PC-3 (cell line): ENCODE measurements at regions not wholly inside any gene's neighbourhood (a gene's known extent, or its start where the extent isn't known, plus 50 kb on each side); places are given as distances from the start of the nearest gene placed in this dataset.

ENCODE experiments used
- ATAC-seq: fragments of 200-7000 bp; cut with Tn5 transposase; 2 replicates; pipeline ENCODE4 v1.9.1; 2020; ENCODE audit warnings: mild to moderate bottlenecking, moderate library complexity
- BruUV-seq: library from RNA; stranded (reverse); fragments of 400-500 nt; replicated peaks from 2 replicates; lab custom pipeline; 2021; lab: Mats Ljungman, UMichigan
- CTCF ChIA-PET: fragments of 300-600 bp; sonication (Branson Sonifier 250); formaldehyde crosslinking; loops from one replicate; lab custom pipeline; 2022; ENCODE audit warnings: antibody characterized with exemption; lab: Charles Lee
- POLR2A ChIA-PET: fragments of 300-600 bp; sonication (Branson Sonifier 250); formaldehyde crosslinking; loops from one replicate; lab custom pipeline; 2022; ENCODE audit warnings: antibody characterized with exemption; ENCODE audit not compliant: unreplicated experiment; lab: Charles Lee
- DNase-seq: peaks from one replicate; pipeline ENCODE4 v3.0.0-alpha.2; 2015
- H2AFZ ChIP-seq: fragments of 300-600 bp; sonication (generic); 2 replicates; pipeline ENCODE4 v1.6.0; 2016; ENCODE audit warnings: antibody characterized with exemption, low read length
- H3F3A ChIP-seq: fragments of 300-600 bp; sonication (generic); one replicate; pipeline ENCODE4 v1.6.0; 2017; ENCODE audit warnings: antibody characterized with exemption, low read length, control low read depth, mild to moderate bottlenecking; ENCODE audit not compliant: unreplicated experiment
- H3K27ac ChIP-seq: fragments of 300-600 bp; sonication (generic); 2 replicates; pipeline ENCODE4 v1.5.1; 2016; ENCODE audit warnings: mild to moderate bottlenecking, low read length
- H3K27me3 ChIP-seq: fragments of 300-600 bp; sonication (generic); 2 replicates; pipeline ENCODE4 v1.6.1; 2016; ENCODE audit warnings: low read length, mixed read lengths
- H3K36me3 ChIP-seq: fragments of 300-600 bp; sonication (generic); 2 replicates; pipeline ENCODE4 v1.6.1; 2016; ENCODE audit warnings: low read depth, mixed run types, low read length, mixed read lengths
- H3K4me1 ChIP-seq: fragments of 300-600 bp; sonication (generic); 2 replicates; pipeline ENCODE4 v1.5.1; 2016; ENCODE audit warnings: low read length; ENCODE audit not compliant: insufficient read depth
- H3K4me2 ChIP-seq: fragments of 300-600 bp; sonication (generic); 2 replicates; pipeline ENCODE4 v1.6.0; 2016; ENCODE audit warnings: low read length
- H3K4me3 ChIP-seq: fragments of 300-600 bp; sonication (generic); 2 replicates; pipeline ENCODE4 v1.5.1; 2016; ENCODE audit warnings: mild to moderate bottlenecking, low read length, mixed read lengths
- H3K79me2 ChIP-seq: fragments of 300-600 bp; sonication (generic); 2 replicates; pipeline ENCODE4 v1.6.1; 2017; ENCODE audit warnings: low read length, mixed read lengths
- H3K9ac ChIP-seq: fragments of 300-600 bp; sonication (generic); 2 replicates; pipeline ENCODE4 v1.6.0; 2016; ENCODE audit warnings: mild to moderate bottlenecking, low read length
- H3K9me2 ChIP-seq: fragments of 300-600 bp; sonication (generic); replicated peaks from 2 replicates; pipeline ENCODE4 v1.6.1; 2016; ENCODE audit warnings: mixed run types, low read length, mixed read lengths
- H3K9me3 ChIP-seq: fragments of 300-600 bp; sonication (generic); 2 replicates; pipeline ENCODE4 v1.6.1; 2016; ENCODE audit warnings: low read length, mixed read lengths
- H4K20me1 ChIP-seq: fragments of 300-600 bp; sonication (generic); 2 replicates; pipeline ENCODE4 v1.6.1; 2016; ENCODE audit warnings: low read length, mixed read lengths
- EZH2 ChIP-seq: fragments of 300-600 bp; sonication (generic); IDR thresholded peaks from one replicate; pipeline ENCODE4 v1.6.1; 2017; ENCODE audit warnings: antibody characterized with exemption, mild to moderate bottlenecking, low read length; ENCODE audit not compliant: unreplicated experiment
- EZH2phosphoT487 ChIP-seq: fragments of 300-600 bp; sonication (generic); IDR thresholded peaks from 2 replicates; pipeline ENCODE4 v1.6.1; 2018; ENCODE audit warnings: mild to moderate bottlenecking, antibody characterized with exemption, low read length, borderline replicate concordance
- intact Hi-C: fragments of 100-400 bp; cut with micrococcal nuclease; formaldehyde crosslinking; loops from 2 replicates; pipeline ENCODE4 v1.9.0; 2023
- TF ChIP-seq, protein P1 (sequence below): fragments of 300-600 bp; sonication (generic); conservative IDR thresholded peaks from 2 replicates; pipeline ENCODE4 v1.5.1; 2017; ENCODE audit warnings: antibody characterized with exemption, low read depth, mild to moderate bottlenecking, low read length

DNA sequence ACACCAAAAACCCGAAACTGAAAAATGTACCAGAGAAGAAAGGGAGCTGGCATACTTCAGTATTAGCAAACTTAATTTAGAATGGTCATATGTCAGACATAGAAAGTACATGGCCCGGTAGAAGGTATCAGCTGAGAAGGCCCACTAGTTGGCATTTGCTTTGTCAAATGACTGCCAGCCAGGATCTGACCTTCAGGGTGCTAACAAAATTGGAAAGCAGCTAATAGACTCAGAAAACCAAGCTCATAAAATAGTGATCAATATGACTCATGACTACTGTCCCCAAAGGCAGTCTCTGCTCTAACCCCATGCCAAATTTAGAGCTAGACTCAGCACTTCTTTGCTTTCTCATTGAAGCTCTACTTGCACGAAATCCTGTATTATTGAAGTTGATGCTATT lies 342.7 kb downstream of the PDGFC start:
- H3K79me2 ChIP-seq, result no peaks in the 10 kb centered on the region
- H3K9me2 ChIP-seq, result no peaks in the 10 kb centered on the region
- no peak for TF ChIP-seq EZH2phosphoT487
- TF ChIP-seq, protein P1, sequence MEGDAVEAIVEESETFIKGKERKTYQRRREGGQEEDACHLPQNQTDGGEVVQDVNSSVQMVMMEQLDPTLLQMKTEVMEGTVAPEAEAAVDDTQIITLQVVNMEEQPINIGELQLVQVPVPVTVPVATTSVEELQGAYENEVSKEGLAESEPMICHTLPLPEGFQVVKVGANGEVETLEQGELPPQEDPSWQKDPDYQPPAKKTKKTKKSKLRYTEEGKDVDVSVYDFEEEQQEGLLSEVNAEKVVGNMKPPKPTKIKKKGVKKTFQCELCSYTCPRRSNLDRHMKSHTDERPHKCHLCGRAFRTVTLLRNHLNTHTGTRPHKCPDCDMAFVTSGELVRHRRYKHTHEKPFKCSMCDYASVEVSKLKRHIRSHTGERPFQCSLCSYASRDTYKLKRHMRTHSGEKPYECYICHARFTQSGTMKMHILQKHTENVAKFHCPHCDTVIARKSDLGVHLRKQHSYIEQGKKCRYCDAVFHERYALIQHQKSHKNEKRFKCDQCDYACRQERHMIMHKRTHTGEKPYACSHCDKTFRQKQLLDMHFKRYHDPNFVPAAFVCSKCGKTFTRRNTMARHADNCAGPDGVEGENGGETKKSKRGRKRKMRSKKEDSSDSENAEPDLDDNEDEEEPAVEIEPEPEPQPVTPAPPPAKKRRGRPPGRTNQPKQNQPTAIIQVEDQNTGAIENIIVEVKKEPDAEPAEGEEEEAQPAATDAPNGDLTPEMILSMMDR, result no peak
- no peak for TF ChIP-seq EZH2
- H3K27me3 ChIP-seq, result no peaks in the 10 kb centered on the region
- no peak for ATAC-seq
- H3K27ac ChIP-seq, result no peak overlapping the region
- DNase-seq, result no peak
- no peaks in the 10 kb centered on the region for H3K4me1 ChIP-seq
- no peak overlapping the region for H3K4me3 ChIP-seq
- no peak overlapping the region for H2AFZ ChIP-seq
- H3K9ac ChIP-seq, result no peak overlapping the region
- no peak overlapping the region for H3K4me2 ChIP-seq
- intact Hi-C loops, result no loop called here
- no peaks in the 10 kb centered on the region for H4K20me1 ChIP-seq
- ChIA-PET CTCF (no interaction called here), POLR2A (no interaction called here)
- H3K9me3 ChIP-seq, result no peaks in the 10 kb centered on the region
- H3K36me3 ChIP-seq, result no peaks in the 10 kb centered on the region
- H3F3A ChIP-seq, result no peaks in the 10 kb centered on the region
- no TSS peak for BruUV-seq

DNA sequence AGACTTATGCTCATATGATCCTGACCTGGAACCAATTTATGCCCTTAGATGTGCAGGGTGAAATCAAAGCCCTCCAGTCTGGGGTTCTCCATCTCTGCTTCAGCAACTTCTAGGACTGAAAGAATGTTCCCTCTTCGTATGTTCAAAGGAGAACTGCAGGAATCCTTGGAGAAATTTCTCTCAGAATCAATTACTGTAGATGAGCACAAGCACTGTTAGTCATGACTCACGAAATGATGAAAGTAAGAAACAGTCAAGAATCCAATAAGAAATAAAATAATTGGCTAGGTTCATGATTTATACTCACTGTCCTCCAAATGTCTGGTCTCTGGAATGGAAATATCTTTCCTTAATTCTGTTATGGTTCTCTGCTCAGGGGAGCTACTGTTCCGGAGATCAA lies 348.2 kb downstream of the PDGFC start:
- intact Hi-C loops, result no loop called here
- H3K9me2 ChIP-seq, result no peaks in the 10 kb centered on the region
- H3K4me1 ChIP-seq, result no peaks in the 10 kb centered on the region
- no peaks in the 10 kb centered on the region for H3K36me3 ChIP-seq
- ATAC-seq (no peak), DNase-seq (no peak)
- no peak overlapping the region for H3K9ac ChIP-seq
- no peak overlapping the region for H3K27ac ChIP-seq
- no peaks in the 10 kb centered on the region for H3K27me3 ChIP-seq
- no peaks in the 10 kb centered on the region for H3K79me2 ChIP-seq
- TF ChIP-seq EZH2phosphoT487, result no peak
- TF ChIP-seq, protein P1, result no peak
- TF ChIP-seq EZH2, result no peak
- H3K4me3 ChIP-seq, result no peak overlapping the region
- no TSS peak for BruUV-seq
- no peaks in the 10 kb centered on the region for H4K20me1 ChIP-seq
- no peak overlapping the region for H2AFZ ChIP-seq
- POLR2A ChIA-PET, result no interaction called here
- no peaks in the 10 kb centered on the region for H3F3A ChIP-seq
- no peak overlapping the region for H3K4me2 ChIP-seq
- CTCF ChIA-PET, result no interaction called here
- H3K9me3 ChIP-seq, result no peaks in the 10 kb centered on the region

DNA sequence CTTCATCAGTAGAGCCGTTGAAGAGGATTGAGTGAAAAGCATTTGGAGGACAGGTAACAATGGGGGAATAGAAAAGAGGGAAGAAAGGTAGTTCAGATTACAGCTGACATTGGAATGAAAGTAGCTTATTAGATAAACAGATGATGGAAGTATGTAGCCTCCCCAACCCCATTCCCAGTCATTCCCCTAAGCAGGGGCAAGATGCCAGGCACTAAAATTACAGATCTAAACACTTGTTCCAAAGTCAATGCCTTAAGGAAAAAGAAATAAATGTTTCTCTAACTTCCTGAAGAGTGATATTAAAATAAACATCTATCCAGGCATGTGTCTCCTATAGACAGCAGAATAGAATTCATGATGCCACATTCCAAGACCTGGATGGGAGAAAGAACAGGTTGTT lies 350.8 kb downstream of the PDGFC start:
- Histone ChIP-seq H4K20me1 (no peaks in the 10 kb centered on the region), H3F3A (no peaks in the 10 kb centered on the region), H3K9ac (no peak overlapping the region), H3K79me2 (no peaks in the 10 kb centered on the region), H3K36me3 (no peaks in the 10 kb centered on the region), H3K27ac (no peak overlapping the region), H3K9me2 (no peaks in the 10 kb centered on the region), H2AFZ (no peak overlapping the region), H3K27me3 (no peaks in the 10 kb centered on the region), H3K4me1 (no peaks in the 10 kb centered on the region), H3K4me3 (no peak overlapping the region), H3K9me3 (no peaks in the 10 kb centered on the region), H3K4me2 (no peak overlapping the region)
- no peak for DNase-seq
- intact Hi-C loops, result no loop called here
- ChIA-PET POLR2A (no interaction called here), CTCF (no interaction called here)
- no peak for TF ChIP-seq EZH2
- TF ChIP-seq EZH2phosphoT487, result no peak
- TF ChIP-seq, protein P1, result no peak
- BruUV-seq, result no TSS peak
- no peak for ATAC-seq
